ENCODE measurements at regions not wholly inside any gene's neighbourhood (a gene's known extent, or its start where the extent isn't known, plus 50 kb on each side); places are given as distances from the start of the nearest gene placed in this dataset.

DNA sequence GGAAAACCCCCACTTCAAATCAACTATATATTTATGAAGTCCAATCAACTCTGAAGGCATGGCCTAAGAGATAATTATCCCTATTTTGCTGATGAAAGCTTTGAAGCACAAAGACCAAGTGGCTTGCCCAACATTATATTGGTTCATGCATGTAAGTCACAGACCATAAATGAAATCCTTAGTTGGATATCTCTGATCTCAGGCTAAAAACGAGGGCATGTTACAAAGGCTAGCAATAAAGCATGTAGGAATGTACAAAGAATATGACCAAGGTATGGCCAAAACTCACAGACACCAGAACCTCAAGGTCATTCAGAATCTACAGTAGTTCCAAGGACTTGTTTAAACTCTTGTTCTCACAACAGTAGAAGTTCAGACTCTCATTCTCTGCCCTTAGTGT is 100.2 kb upstream of the SESN3 start (continued):
- TF ChIP-seq CBX5 (IDR thresholded peaks at IDR 0.05; ENCODE audit: low read depth, low read length): no peak
